NCI-H187 treated with DMSO at 0.1 percent for 48 hours (cell line): ENCODE measurements at regions not wholly inside any gene's neighbourhood (a gene's known extent, or its start where the extent isn't known, plus 50 kb on each side); places are given as distances from the start of the nearest gene placed in this dataset.

Experiments
- DNase-seq: peaks from one replicate; lab custom pipeline; 2025; lab: John Stamatoyannopoulos, UW

GRCh38 chr3:194925614-194926013 is 239.9 kb downstream of the FAM43A start:
- no peak for DNase-seq

- no peak for DNase-seq
These were observed 242.5 kb downstream of the FAM43A start for GRCh38 chr3:194928227-194928626.

- DNase-seq: no peak
These were observed 243.3 kb downstream of the FAM43A start for GRCh38 chr3:194928831-194929577.

GRCh38 chr3:194929578-194929960 is 243.9 kb downstream of the FAM43A start:
- DNase-seq: no peak

- no peak for DNase-seq
These were observed 244.9 kb downstream of the FAM43A start for GRCh38 chr3:194930377-194931204.

- DNase-seq: no peak
These were observed 245.7 kb downstream of the FAM43A start for GRCh38 chr3:194931347-194931746.

GRCh38 chr3:194931865-194932264 is 246.2 kb downstream of the FAM43A start:
- no peak for DNase-seq

GRCh38 chr3:194933465-194933864 is 247.8 kb downstream of the FAM43A start:
- no peak for DNase-seq

GRCh38 chr3:194935061-194935460 is 249.4 kb downstream of the FAM43A start:
- DNase-seq: no peak

- DNase-seq: no peak
These were observed 250.2 kb downstream of the FAM43A start for GRCh38 chr3:194935632-194936470.

GRCh38 chr3:194936659-194937058 is 251.0 kb downstream of the FAM43A start:
- no peak for DNase-seq

- DNase-seq: no peak
These were observed 251.5 kb downstream of the FAM43A start for GRCh38 chr3:194937144-194937543.

GRCh38 chr3:194937882-194938321 is 252.2 kb downstream of the FAM43A start:
- DNase-seq: no peak

GRCh38 chr3:194938845-194939531 is 253.3 kb downstream of the FAM43A start:
- DNase-seq: no peak

- no peak for DNase-seq
These were observed 253.8 kb downstream of the FAM43A start for GRCh38 chr3:194939532-194939909.

- DNase-seq: no peak
These were observed 254.5 kb downstream of the FAM43A start for GRCh38 chr3:194939949-194940770.

- no peak for DNase-seq
These were observed 255.8 kb downstream of the FAM43A start for GRCh38 chr3:194941360-194941955.

- DNase-seq: no peak
These were observed 256.4 kb downstream of the FAM43A start for GRCh38 chr3:194941956-194942511.

GRCh38 chr3:194944526-194944925 is 258.8 kb downstream of the FAM43A start:
- DNase-seq: no peak

- no peak for DNase-seq
These were observed 259.8 kb downstream of the FAM43A start for GRCh38 chr3:194945508-194945907.
